ENCODE measurements at regions not wholly inside any gene's neighbourhood (a gene's known extent, or its start where the extent isn't known, plus 50 kb on each side); places are given as distances from the start of the nearest gene placed in this dataset.

DNA sequence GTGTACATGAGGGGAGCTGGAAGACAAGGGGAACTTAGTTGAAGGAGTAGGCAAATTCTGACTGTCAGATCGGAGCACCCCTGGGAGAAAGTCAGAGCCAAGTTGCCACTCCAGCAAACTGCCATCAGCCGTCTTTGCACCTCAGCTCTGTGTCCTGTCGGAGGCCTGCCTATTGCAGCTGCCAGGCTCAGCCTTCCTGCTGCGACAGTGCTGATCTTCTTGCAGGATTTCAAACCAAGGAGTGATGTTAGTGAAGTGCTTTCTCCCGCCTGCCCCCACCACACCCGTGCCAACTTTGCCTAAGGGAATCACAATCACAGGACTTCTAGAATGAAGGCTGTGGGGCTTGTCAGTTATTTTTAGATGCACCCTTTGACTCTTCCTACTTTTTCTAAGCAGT lies 185.3 kb downstream of the KIT start:
- no peak overlapping the region for H3K27ac ChIP-seq (ENCODE audit: low read depth, low read length)
- no peaks in the 10 kb centered on the region for H4K20me1 ChIP-seq (ENCODE audit: low read depth, low read length)
- no peaks in the 10 kb centered on the region for H3K9me3 ChIP-seq (ENCODE audit: insufficient read depth, low read length)
- H3K9ac ChIP-seq (ENCODE audit: low read length): no peak overlapping the region
- no peaks in the 10 kb centered on the region for H3K9me2 ChIP-seq (replicated peaks; ENCODE audit: insufficient read depth, low read length)
- no peaks in the 10 kb centered on the region for H3K79me2 ChIP-seq (ENCODE audit: insufficient read depth, low read length)
- no peak overlapping the region for H3K4me3 ChIP-seq (ENCODE audit: insufficient read depth, low read length, poor library complexity, severe bottlenecking)
- H3F3A ChIP-seq (ENCODE audit: insufficient read depth): no peaks in the 10 kb centered on the region
- H3K36me3 ChIP-seq (ENCODE audit: low read length): no peaks in the 10 kb centered on the region
- no peak overlapping the region for H2AFZ ChIP-seq (ENCODE audit: low read depth, low read length, severe bottlenecking)
- no peaks in the 10 kb centered on the region for H3K27me3 ChIP-seq (ENCODE audit: low read length)
- TF ChIP-seq CTCF (IDR thresholded peaks at IDR 0.05; ENCODE audit: insufficient read depth, low read length, poor library complexity, severe bottlenecking): no peak
- no peak for TF ChIP-seq EZH2phosphoT487 (conservative IDR thresholded peaks at IDR 0.05; ENCODE audit: low read length)
- no peak overlapping the region for H3K4me2 ChIP-seq (ENCODE audit: low read depth, low read length, poor library complexity, severe bottlenecking)

DNA sequence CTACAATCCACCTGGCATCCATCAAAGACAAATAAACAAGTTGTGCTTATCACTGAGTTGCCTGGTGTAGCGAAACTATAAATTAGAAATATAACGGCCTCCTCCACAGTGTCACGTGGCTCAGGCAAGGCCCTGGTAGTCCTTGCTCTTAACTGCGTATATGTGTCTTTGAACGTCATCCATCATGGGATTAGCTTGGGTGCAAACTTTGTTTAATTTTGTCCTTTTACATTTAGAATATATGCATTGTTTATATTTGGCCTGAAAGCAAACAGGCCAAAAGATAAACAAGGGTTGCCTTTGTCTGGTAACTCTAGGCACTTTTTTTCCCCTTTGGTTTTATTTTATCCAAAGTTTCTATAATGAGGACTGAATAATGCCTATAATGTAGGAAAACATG lies 184.9 kb downstream of the KIT start:
- no peak overlapping the region for H3K4me3 ChIP-seq (ENCODE audit: insufficient read depth, low read length, poor library complexity, severe bottlenecking)
- H3K27me3 ChIP-seq (ENCODE audit: low read length): no peaks in the 10 kb centered on the region
- no peaks in the 10 kb centered on the region for H3K9me2 ChIP-seq (replicated peaks; ENCODE audit: insufficient read depth, low read length)
- H3K79me2 ChIP-seq (ENCODE audit: insufficient read depth, low read length): no peaks in the 10 kb centered on the region
- no peaks in the 10 kb centered on the region for H4K20me1 ChIP-seq (ENCODE audit: low read depth, low read length)
- no peak overlapping the region for H3K4me2 ChIP-seq (ENCODE audit: low read depth, low read length, poor library complexity, severe bottlenecking)
- no peaks in the 10 kb centered on the region for H3K9me3 ChIP-seq (ENCODE audit: insufficient read depth, low read length)
- H3K27ac ChIP-seq (ENCODE audit: low read depth, low read length): no peak overlapping the region
- no peak overlapping the region for H2AFZ ChIP-seq (ENCODE audit: low read depth, low read length, severe bottlenecking)
- H3K9ac ChIP-seq (ENCODE audit: low read length): no peak overlapping the region
- TF ChIP-seq EZH2phosphoT487 (conservative IDR thresholded peaks at IDR 0.05; ENCODE audit: low read length): no peak
- TF ChIP-seq CTCF (IDR thresholded peaks at IDR 0.05; ENCODE audit: insufficient read depth, low read length, poor library complexity, severe bottlenecking): no peak
- H3F3A ChIP-seq (ENCODE audit: insufficient read depth): no peaks in the 10 kb centered on the region
- no peaks in the 10 kb centered on the region for H3K36me3 ChIP-seq (ENCODE audit: low read length)

GRCh38 chr4:54842226-54842625 lies 184.5 kb downstream of the KIT start:
- TF ChIP-seq EZH2phosphoT487 (conservative IDR thresholded peaks at IDR 0.05; ENCODE audit: low read length) (no peak), CTCF (IDR thresholded peaks at IDR 0.05; ENCODE audit: insufficient read depth, low read length, poor library complexity, severe bottlenecking) (no peak)
- Histone ChIP-seq H3K4me3 (ENCODE audit: insufficient read depth, low read length, poor library complexity, severe bottlenecking) (no peak overlapping the region), H3K36me3 (ENCODE audit: low read length) (no peaks in the 10 kb centered on the region), H3K9me3 (ENCODE audit: insufficient read depth, low read length) (no peaks in the 10 kb centered on the region), H2AFZ (ENCODE audit: low read depth, low read length, severe bottlenecking) (no peak overlapping the region), H3K27ac (ENCODE audit: low read depth, low read length) (no peak overlapping the region), H3F3A (ENCODE audit: insufficient read depth) (no peaks in the 10 kb centered on the region), H3K27me3 (ENCODE audit: low read length) (no peaks in the 10 kb centered on the region), H3K79me2 (ENCODE audit: insufficient read depth, low read length) (no peaks in the 10 kb centered on the region), H4K20me1 (ENCODE audit: low read depth, low read length) (no peaks in the 10 kb centered on the region), H3K9ac (ENCODE audit: low read length) (no peak overlapping the region), H3K9me2 (replicated peaks; ENCODE audit: insufficient read depth, low read length) (no peaks in the 10 kb centered on the region), H3K4me2 (ENCODE audit: low read depth, low read length, poor library complexity, severe bottlenecking) (no peak overlapping the region)

Data from SU-DHL-6 (cell line).